ENCODE measurements at regions not wholly inside any gene's neighbourhood (a gene's known extent, or its start where the extent isn't known, plus 50 kb on each side); places are given as distances from the start of the nearest gene placed in this dataset.

- no peak for TF ChIP-seq CTCF (conservative IDR thresholded peaks at IDR 0.05; ENCODE audit: low read depth)
- H3K27ac ChIP-seq: no peak overlapping the region
- DNase-seq (ENCODE audit: low spot score): no peak
- CTCF ChIA-PET: interaction anchor here (0.6 to 0.7 kb wide), 2 partner anchors 152 to 1676 kb away, joined by 3 read pairs; no protein-coding TSS in a partner anchor
- POLR2A ChIA-PET (ENCODE audit: low non-redundant PET): no interaction called here
These were observed 739.1 kb upstream of the ZEB2 start for GRCh38 chr2:145258903-145259579.

GRCh38 chr2:145257931-145258330 is 738.0 kb upstream of the ZEB2 start:
- ChIA-PET POLR2A (ENCODE audit: low non-redundant PET) (no interaction called here), CTCF (no interaction called here)
- H3K27ac ChIP-seq: no peak overlapping the region
- TF ChIP-seq CTCF (conservative IDR thresholded peaks at IDR 0.05; ENCODE audit: low read depth): no peak
- no peak for DNase-seq (ENCODE audit: low spot score)

- TF ChIP-seq CTCF (conservative IDR thresholded peaks at IDR 0.05; ENCODE audit: low read depth): no peak
- ChIA-PET CTCF (interaction anchor here (0.6 kb wide), 1 partner anchor 606 kb away, joined by 10 read pairs; no protein-coding TSS in a partner anchor), POLR2A (ENCODE audit: low non-redundant PET) (no interaction called here)
- H3K27ac ChIP-seq: no peak overlapping the region
- no peak for DNase-seq (ENCODE audit: low spot score)
These were observed 736.6 kb upstream of the ZEB2 start for GRCh38 chr2:145256551-145256950.

GRCh38 chr2:145254291-145254690 is 734.4 kb upstream of the ZEB2 start:
- CTCF ChIA-PET: no interaction called here
- DNase-seq (ENCODE audit: low spot score): no peak
- no peak overlapping the region for H3K27ac ChIP-seq
- POLR2A ChIA-PET (ENCODE audit: low non-redundant PET): no interaction called here
- TF ChIP-seq CTCF (conservative IDR thresholded peaks at IDR 0.05; ENCODE audit: low read depth): no peak

- POLR2A ChIA-PET (ENCODE audit: low non-redundant PET): no interaction called here
- H3K27ac ChIP-seq: no peak overlapping the region
- TF ChIP-seq CTCF (conservative IDR thresholded peaks at IDR 0.05; ENCODE audit: low read depth): no peak
- no peak for DNase-seq (ENCODE audit: low spot score)
- CTCF ChIA-PET: no interaction called here
These were observed 733.6 kb upstream of the ZEB2 start for GRCh38 chr2:145253492-145253891.

- TF ChIP-seq CTCF (conservative IDR thresholded peaks at IDR 0.05; ENCODE audit: low read depth): no peak
- ChIA-PET CTCF (interaction anchor here (0.6 kb wide), 1 partner anchor 507 kb away, joined by 3 read pairs; no protein-coding TSS in a partner anchor), POLR2A (ENCODE audit: low non-redundant PET) (no interaction called here)
- H3K27ac ChIP-seq: no peak overlapping the region
- no peak for DNase-seq (ENCODE audit: low spot score)
These were observed 725.5 kb upstream of the ZEB2 start for GRCh38 chr2:145245268-145245870.
